Breast epithelium (tissue), 3 donors: ENCODE measurements at regions not wholly inside any gene's neighbourhood (a gene's known extent, or its start where the extent isn't known, plus 50 kb on each side); places are given as distances from the start of the nearest gene placed in this dataset.

Experiments
- CTCF ChIP-seq, 3 donors: fragments of 450-650 bp; IDR thresholded peaks; one replicate each; pipeline ENCODE4 v1.5.1; 2016 to 2017; ENCODE audit warnings: antibody characterized with exemption in 3 of 3, mild to moderate bottlenecking in 3 of 3, moderate library complexity in 3 of 3
- POLR2A ChIP-seq: fragments of 450-650 bp; IDR thresholded peaks from one replicate; pipeline ENCODE4 v1.6.1; 2016; ENCODE audit warnings: antibody characterized with exemption, mild to moderate bottlenecking, moderate library complexity

GRCh38 chr21:16569679-16570078 lies 839.9 kb downstream of the USP25 start:
- TF ChIP-seq CTCF (IDR thresholded peaks at IDR 0.05) (no peak), POLR2A (no peak)
